ENCODE measurements at regions not wholly inside any gene's neighbourhood (a gene's known extent, or its start where the extent isn't known, plus 50 kb on each side); places are given as distances from the start of the nearest gene placed in this dataset.

DNA sequence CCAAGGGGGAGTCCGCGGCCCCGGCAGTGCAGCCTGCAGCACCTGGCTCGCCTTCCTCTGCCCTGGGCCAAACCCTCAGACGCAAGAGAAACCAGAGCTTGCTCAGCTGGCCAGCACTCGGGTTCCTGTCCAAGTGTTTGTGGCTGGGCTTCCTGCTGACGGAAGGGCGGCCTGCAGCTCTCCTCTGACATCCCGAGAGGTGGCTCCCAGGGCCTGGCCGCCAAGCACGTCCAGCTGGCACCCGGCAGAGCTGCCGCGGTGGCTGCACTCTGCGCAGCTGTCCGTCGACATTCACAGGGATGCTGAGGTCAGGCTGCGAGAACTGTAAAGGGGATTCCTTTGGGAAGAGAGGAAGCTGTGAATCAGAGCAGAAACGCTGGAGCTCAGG is 85.6 kb downstream of the CPN2 start:
- no peak overlapping the region for H3K9ac ChIP-seq (ENCODE audit: extremely low read depth, low read length, poor library complexity, severe bottlenecking)
- H3K9me3 ChIP-seq (ENCODE audit: control insufficient read depth, low read length): no peaks in the 10 kb centered on the region
- peaks cover 23% of the 10 kb centered on the region for H3K4me1 Mint-ChIP-seq
- no peaks in the 10 kb centered on the region for H3K27me3 ChIP-seq (ENCODE audit: control insufficient read depth, insufficient read depth, low read length, poor library complexity, severe bottlenecking)
- no peak overlapping the region for H3K27ac Mint-ChIP-seq
- peak; percentile 48 for DNase-seq
- H3K4me3 ChIP-seq (ENCODE audit: low read length): no peak overlapping the region
- H3K4me3 Mint-ChIP-seq: no peak overlapping the region
- no peak overlapping the region for H3K27ac ChIP-seq (ENCODE audit: low read depth, low read length)
- WGBS, 2 experiments (ENCODE audit: insufficient coverage in 1 of 2, insufficient read length in 1 of 2): 91 to 93% methylated on average over 9 to 19 of the region's 19 CpGs
- H3K27me3 Mint-ChIP-seq (ENCODE audit: insufficient read depth): peaks cover 7% of the 10 kb centered on the region
- no peaks in the 10 kb centered on the region for H3K36me3 Mint-ChIP-seq (ENCODE audit: low read depth)
- TF ChIP-seq, protein P1, sequence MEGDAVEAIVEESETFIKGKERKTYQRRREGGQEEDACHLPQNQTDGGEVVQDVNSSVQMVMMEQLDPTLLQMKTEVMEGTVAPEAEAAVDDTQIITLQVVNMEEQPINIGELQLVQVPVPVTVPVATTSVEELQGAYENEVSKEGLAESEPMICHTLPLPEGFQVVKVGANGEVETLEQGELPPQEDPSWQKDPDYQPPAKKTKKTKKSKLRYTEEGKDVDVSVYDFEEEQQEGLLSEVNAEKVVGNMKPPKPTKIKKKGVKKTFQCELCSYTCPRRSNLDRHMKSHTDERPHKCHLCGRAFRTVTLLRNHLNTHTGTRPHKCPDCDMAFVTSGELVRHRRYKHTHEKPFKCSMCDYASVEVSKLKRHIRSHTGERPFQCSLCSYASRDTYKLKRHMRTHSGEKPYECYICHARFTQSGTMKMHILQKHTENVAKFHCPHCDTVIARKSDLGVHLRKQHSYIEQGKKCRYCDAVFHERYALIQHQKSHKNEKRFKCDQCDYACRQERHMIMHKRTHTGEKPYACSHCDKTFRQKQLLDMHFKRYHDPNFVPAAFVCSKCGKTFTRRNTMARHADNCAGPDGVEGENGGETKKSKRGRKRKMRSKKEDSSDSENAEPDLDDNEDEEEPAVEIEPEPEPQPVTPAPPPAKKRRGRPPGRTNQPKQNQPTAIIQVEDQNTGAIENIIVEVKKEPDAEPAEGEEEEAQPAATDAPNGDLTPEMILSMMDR (conservative IDR thresholded peaks at IDR 0.05): no peak
- no peaks in the 10 kb centered on the region for H3K36me3 ChIP-seq (ENCODE audit: control insufficient read depth, insufficient read depth, low read length)
- H3K4me1 ChIP-seq (ENCODE audit: control insufficient read depth, insufficient read depth, low read length): no peaks in the 10 kb centered on the region
- no peaks in the 10 kb centered on the region for H3K9me3 Mint-ChIP-seq

DNA sequence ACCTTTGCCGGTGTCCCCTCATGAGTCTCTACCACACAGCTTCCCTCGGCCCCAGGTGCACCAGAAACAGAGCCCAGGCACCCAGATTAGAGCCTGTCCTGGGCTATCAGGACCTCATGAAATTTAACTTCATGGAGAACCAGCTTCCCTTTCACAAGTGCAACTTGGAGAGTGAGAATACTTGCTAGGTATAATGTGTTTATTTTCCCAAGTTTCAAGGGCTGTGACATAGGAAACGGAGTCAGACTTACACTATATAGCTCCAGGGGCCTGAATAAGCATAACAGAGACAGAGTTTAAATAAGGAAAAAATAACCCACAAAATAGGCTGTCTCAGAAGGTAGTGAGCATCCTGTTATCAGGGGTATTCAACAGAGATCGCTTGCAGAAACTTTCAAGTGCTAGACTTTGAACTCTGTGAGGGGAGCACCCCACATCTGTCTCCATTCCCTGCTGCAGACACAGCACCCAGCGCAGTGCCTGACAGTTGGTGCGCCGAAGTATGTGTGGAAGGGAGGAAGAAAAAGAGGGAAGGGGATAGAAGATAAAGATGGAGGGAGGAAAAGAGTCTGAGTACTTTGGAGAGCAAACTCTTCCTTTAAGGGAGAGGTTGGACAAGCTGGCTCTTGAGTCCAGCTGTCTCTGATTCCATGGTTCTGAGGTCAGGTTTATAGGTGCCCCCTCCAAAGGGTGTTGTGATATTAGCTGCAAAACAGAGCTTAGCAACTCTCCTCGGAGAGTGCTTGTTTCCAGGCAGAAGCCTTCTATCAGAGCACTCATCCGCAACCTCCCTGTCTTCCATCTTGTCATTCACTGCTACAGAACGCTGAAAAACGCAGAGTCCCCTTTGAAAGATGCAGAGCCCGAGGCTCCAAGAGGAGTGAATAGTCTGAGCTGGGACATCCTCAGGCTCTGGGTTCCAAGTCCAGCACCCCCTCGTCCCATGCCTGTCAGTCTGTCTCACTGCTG is 84.8 kb downstream of the CPN2 start:
- H3K9me3 Mint-ChIP-seq: no peaks in the 10 kb centered on the region
- peaks cover 7% of the 10 kb centered on the region for H3K27me3 Mint-ChIP-seq (ENCODE audit: insufficient read depth)
- no peaks in the 10 kb centered on the region for H3K36me3 Mint-ChIP-seq (ENCODE audit: low read depth)
- Histone ChIP-seq H3K4me1 (ENCODE audit: control insufficient read depth, insufficient read depth, low read length) (peaks cover 7% of the 10 kb centered on the region), H3K4me3 (ENCODE audit: low read length) (no peak overlapping the region), H3K9me3 (ENCODE audit: control insufficient read depth, low read length) (no peaks in the 10 kb centered on the region), H3K36me3 (ENCODE audit: control insufficient read depth, insufficient read depth, low read length) (no peaks in the 10 kb centered on the region), H3K27ac (ENCODE audit: low read depth, low read length) (no peak overlapping the region), H3K27me3 (ENCODE audit: control insufficient read depth, insufficient read depth, low read length, poor library complexity, severe bottlenecking) (no peaks in the 10 kb centered on the region), H3K9ac (ENCODE audit: extremely low read depth, low read length, poor library complexity, severe bottlenecking) (no peak overlapping the region)
- peaks cover 28% of the 10 kb centered on the region for H3K4me1 Mint-ChIP-seq
- TF ChIP-seq, protein P1 (conservative IDR thresholded peaks at IDR 0.05): no peak
- no peak overlapping the region for H3K4me3 Mint-ChIP-seq
- WGBS, 2 experiments (ENCODE audit: insufficient coverage in 1 of 2, insufficient read length in 1 of 2): 83 to 91% methylated on average over 8 to 13 of the region's 13 CpGs
- peak; percentile 29 for DNase-seq
- H3K27ac Mint-ChIP-seq: no peak overlapping the region

DNA sequence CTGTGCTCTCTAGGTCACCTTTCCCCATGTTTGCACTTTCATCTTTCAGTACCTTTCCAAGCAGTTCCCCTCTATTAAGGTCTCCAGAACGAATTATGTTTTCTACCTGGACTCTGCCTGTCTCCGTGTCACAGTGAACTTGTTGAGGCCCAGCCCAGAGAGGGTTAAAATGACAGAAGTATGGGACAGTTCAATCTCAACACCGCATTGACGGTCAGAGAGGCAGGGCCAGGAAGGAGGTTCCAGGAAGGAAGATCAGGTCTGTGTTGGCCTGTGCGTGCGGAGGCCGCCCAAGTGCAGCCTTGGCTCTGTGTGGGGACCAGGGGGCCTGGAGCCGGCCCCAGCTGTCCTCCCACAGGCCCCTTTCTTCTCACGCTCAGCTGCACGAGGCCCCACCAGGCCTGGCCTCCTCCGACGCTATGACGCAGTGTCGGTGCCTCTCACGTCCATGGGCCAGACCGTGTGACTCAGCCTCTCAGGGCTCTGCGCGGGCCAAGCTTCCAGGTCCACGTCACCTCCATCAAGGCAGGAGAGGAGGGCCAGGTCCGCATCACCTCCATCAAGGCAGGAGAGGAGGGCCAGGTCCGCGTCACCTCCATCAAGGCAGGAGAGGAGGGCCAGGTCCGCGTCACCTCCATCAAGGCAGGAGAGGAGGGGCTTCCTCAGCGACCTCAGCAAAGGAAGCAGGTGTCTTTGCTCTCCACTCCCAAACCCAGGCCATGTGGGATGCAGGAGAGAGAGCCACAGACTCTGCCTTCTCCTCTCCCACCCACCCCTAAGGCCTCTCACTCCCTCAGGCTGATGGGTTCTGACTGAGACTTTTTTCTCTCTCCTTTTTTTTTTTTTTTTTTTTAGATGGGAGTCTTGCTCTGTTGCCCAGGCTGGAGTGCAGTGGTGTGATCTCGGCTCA is 83.1 kb downstream of the CPN2 start:
- H3K27me3 Mint-ChIP-seq (ENCODE audit: insufficient read depth): peaks cover 7% of the 10 kb centered on the region
- H3K27ac Mint-ChIP-seq: no peak overlapping the region
- no peaks in the 10 kb centered on the region for H3K36me3 Mint-ChIP-seq (ENCODE audit: low read depth)
- H3K27ac ChIP-seq (ENCODE audit: low read depth, low read length): no peak overlapping the region
- H3K9me3 Mint-ChIP-seq: no peaks in the 10 kb centered on the region
- H3K4me3 ChIP-seq (ENCODE audit: low read length): no peak overlapping the region
- H3K9me3 ChIP-seq (ENCODE audit: control insufficient read depth, low read length): no peaks in the 10 kb centered on the region
- H3K4me1 Mint-ChIP-seq: peaks cover 24% of the 10 kb centered on the region
- no peaks in the 10 kb centered on the region for H3K36me3 ChIP-seq (ENCODE audit: control insufficient read depth, insufficient read depth, low read length)
- H3K4me3 Mint-ChIP-seq: no peak overlapping the region
- no peak overlapping the region for H3K9ac ChIP-seq (ENCODE audit: extremely low read depth, low read length, poor library complexity, severe bottlenecking)
- peak; percentile 44 for DNase-seq
- no peaks in the 10 kb centered on the region for H3K27me3 ChIP-seq (ENCODE audit: control insufficient read depth, insufficient read depth, low read length, poor library complexity, severe bottlenecking)
- H3K4me1 ChIP-seq (ENCODE audit: control insufficient read depth, insufficient read depth, low read length): peaks cover 7% of the 10 kb centered on the region
- 86% methylated on average over 13 to 26 of the region's 26 CpGs for WGBS, 2 experiments (ENCODE audit: insufficient coverage in 1 of 2, insufficient read length in 1 of 2)
- TF ChIP-seq, protein P1 (conservative IDR thresholded peaks at IDR 0.05): no peak
